Skeletal muscle satellite cell (primary cell): ENCODE measurements at regions not wholly inside any gene's neighbourhood (a gene's known extent, or its start where the extent isn't known, plus 50 kb on each side); places are given as distances from the start of the nearest gene placed in this dataset.
"Not testable (repeated sequence)": the region's sequence is repeated elsewhere in the genome, so short reads cannot be mapped to it uniquely, and the experiment has no call there.

Experiments used
- H3K27me3 ChIP-seq: 2 replicates; pipeline ENCODE4 v1.7.0; 2013; ENCODE audit warnings: low read length; ENCODE audit not compliant: control insufficient read depth, insufficient read depth
- H3K36me3 ChIP-seq: 2 replicates; pipeline ENCODE4 v1.7.0; 2013; ENCODE audit warnings: mild to moderate bottlenecking, control low read depth, low read length; ENCODE audit not compliant: insufficient read depth
- H3K4me1 ChIP-seq: 2 replicates; pipeline ENCODE4 v1.7.0; 2013; ENCODE audit warnings: low read length; ENCODE audit not compliant: control insufficient read depth, insufficient read depth
- H3K4me2 ChIP-seq: 2 replicates; pipeline ENCODE4 v1.7.0; 2013; ENCODE audit warnings: mild to moderate bottlenecking, low read length
- H3K4me3 ChIP-seq: 2 replicates; pipeline ENCODE4 v1.7.0; 2013; ENCODE audit warnings: low read length
- H3K9ac ChIP-seq: 2 replicates; pipeline ENCODE4 v1.7.0; 2013; ENCODE audit warnings: mild to moderate bottlenecking, low read depth, low read length, moderate library complexity
- H3K9me3 ChIP-seq: replicated peaks from 2 replicates; pipeline ENCODE4 v1.7.0; 2013; ENCODE audit warnings: mild to moderate bottlenecking, control low read depth, low read length

DNA sequence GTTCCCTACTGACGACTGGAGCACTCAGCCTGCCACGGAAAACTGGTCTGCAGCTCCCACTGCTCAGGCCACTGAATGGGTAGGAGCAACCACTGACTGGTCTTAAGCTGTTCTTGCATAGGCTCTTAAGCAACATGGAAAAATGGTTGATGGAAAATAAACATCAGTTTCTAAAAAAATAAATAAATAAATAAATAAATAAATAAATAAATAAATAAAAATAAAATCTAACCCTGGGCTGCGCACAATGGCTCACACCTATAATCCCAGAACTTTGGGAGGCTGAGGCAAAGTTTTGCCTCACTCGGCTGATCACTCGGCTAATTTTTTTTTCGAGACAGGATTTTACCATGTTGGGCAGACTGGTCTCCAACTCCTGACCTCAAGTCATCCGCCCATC is 102.0 kb upstream of the DUSP21 start:
- H3K9ac ChIP-seq, H3K9me3 ChIP-seq, H3K4me1 ChIP-seq, H3K36me3 ChIP-seq, H3K4me3 ChIP-seq, H3K4me2 ChIP-seq: not testable (repeated sequence)
- H3K27me3 ChIP-seq = peaks cover 10% of the 10 kb centered on the region

DNA sequence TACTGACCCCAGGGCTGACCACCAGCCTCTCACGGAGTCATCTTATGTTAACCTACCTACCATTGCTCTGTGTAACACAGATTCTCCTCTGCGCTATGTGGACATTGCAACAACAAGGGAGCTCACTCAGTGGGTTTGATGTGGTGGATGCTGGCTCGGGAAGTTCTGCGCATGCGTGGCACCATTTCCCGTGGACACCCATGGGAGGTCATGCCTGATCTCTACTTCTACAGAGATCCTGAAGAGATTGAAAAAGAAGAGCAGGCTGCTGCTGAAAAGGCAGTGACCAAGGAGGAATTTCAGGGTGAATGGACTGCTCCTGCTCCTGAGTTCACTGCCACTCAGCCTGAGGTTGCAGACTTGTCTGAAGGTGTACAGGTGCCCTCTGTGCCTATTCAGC is 102.4 kb upstream of the DUSP21 start:
- not testable (repeated sequence) for H3K9me3 ChIP-seq, H3K4me2 ChIP-seq, H3K9ac ChIP-seq, H3K4me3 ChIP-seq, H3K4me1 ChIP-seq, H3K36me3 ChIP-seq
- peaks cover 10% of the 10 kb centered on the region for H3K27me3 ChIP-seq

DNA sequence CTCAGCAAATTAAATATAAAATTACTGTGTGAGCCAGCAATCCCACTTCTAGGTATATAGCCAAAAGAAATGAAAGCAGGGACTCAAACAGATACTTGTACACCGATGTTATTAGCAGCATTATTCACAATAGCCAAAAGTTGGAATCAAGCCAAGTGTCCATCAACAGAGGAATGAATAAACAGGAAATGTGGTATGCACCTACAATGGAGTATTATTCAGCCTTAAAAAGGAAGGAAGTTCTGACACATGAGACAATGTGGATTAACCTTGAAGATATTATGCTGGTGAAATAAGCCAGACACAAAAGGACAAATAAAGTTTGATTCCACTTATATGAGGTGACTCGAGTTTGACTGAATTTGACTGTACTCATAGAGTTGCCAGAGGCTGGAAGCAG is 108.3 kb upstream of the DUSP21 start:
- Histone ChIP-seq H3K4me2 (no peak overlapping the region), H3K36me3 (no peaks in the 10 kb centered on the region), H3K4me1 (no peaks in the 10 kb centered on the region), H3K4me3 (no peak overlapping the region), H3K9ac (no peak overlapping the region), H3K27me3 (no peaks in the 10 kb centered on the region), H3K9me3 (no peaks in the 10 kb centered on the region)

GRCh38 chrX:44733931-44734330 is 109.9 kb upstream of the DUSP21 start:
- no peak overlapping the region for H3K4me2 ChIP-seq
- no peaks in the 10 kb centered on the region for H3K27me3 ChIP-seq
- H3K4me3 ChIP-seq = no peak overlapping the region
- H3K9me3 ChIP-seq = no peaks in the 10 kb centered on the region
- H3K4me1 ChIP-seq = no peaks in the 10 kb centered on the region
- no peaks in the 10 kb centered on the region for H3K36me3 ChIP-seq
- no peak overlapping the region for H3K9ac ChIP-seq

DNA sequence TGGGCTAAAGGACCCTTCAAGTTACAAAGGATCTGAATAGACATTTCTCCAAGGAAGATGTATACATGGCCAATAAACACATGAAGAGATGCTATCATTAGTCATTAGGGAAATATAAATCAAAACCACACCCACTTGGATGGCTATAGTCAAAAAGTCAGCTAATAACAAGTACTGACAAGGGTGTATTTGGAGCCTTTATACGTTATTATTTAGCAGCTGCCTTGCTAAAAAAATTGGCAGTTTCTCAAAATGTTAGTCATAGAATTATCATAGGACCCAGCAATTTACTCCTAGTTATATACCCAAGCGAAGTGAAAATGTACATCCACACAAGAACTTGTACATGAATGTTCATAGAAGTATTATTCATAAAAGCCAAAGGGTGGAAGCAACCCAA is 112.7 kb upstream of the DUSP21 start:
- Histone ChIP-seq H3K9ac (no peak overlapping the region), H3K4me3 (no peak overlapping the region), H3K9me3 (no peaks in the 10 kb centered on the region)

DNA sequence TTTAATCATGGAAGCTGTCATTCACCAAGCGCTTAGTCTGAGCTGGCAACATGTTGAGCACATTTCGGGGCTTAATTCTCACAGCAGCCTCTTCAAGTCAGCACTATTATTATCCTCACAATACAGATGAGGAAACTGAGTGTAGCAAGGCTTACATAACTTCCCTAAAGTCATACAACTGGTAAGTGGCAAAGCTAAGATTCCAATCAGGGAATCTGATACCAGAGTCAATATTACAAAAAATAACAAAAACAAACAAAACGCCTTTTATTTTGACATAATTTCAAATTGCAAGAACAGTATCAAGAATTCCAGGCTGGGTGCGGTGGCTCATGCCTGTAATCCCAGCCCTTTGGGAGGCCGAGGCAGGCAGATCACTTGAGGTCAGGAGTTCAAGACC is 120.4 kb upstream of the DUSP21 start:
- H3K36me3 ChIP-seq = no peaks in the 10 kb centered on the region
- no peaks in the 10 kb centered on the region for H3K4me1 ChIP-seq
- H3K9ac ChIP-seq = no peak overlapping the region
- H3K9me3 ChIP-seq = no peaks in the 10 kb centered on the region
- H3K27me3 ChIP-seq = no peaks in the 10 kb centered on the region
- no peak overlapping the region for H3K4me2 ChIP-seq
- H3K4me3 ChIP-seq = no peak overlapping the region

More for the DNA sequence above, 112.7 kb upstream of the DUSP21 start:
- Histone ChIP-seq H3K4me2 (no peak overlapping the region), H3K4me1 (no peaks in the 10 kb centered on the region), H3K27me3 (no peaks in the 10 kb centered on the region), H3K36me3 (no peaks in the 10 kb centered on the region)

DNA sequence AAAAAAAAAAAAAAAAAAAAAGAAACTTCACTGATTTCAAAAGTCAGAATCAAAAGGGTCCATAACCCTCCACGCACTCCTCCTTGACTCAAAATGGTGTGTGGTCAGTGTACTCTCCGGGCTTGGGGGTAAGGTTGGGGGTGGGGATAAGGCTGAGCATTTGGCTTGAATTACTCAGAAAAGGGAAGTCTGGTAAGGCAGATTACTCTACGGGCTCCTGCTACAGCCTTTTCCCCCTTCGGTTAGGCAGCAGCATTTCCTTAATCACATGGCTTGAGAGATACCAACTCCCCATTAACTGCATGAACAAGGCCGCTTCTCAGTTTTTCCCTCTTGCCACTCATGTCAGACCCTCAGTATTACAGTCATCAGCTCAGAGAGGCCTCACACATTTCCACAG is 135.4 kb upstream of the DUSP21 start:
- Histone ChIP-seq H3K4me2 (no peak overlapping the region), H3K27me3 (no peaks in the 10 kb centered on the region), H3K4me3 (no peak overlapping the region), H3K4me1 (no peaks in the 10 kb centered on the region), H3K9ac (no peak overlapping the region), H3K36me3 (no peaks in the 10 kb centered on the region), H3K9me3 (no peaks in the 10 kb centered on the region)

GRCh38 chrX:44705817-44706551 is 137.8 kb upstream of the DUSP21 start:
- Histone ChIP-seq H3K4me2 (no peak overlapping the region), H3K27me3 (no peaks in the 10 kb centered on the region), H3K4me3 (no peak overlapping the region), H3K9ac (no peak overlapping the region), H3K9me3 (no peaks in the 10 kb centered on the region), H3K36me3 (no peaks in the 10 kb centered on the region), H3K4me1 (no peaks in the 10 kb centered on the region)

DNA sequence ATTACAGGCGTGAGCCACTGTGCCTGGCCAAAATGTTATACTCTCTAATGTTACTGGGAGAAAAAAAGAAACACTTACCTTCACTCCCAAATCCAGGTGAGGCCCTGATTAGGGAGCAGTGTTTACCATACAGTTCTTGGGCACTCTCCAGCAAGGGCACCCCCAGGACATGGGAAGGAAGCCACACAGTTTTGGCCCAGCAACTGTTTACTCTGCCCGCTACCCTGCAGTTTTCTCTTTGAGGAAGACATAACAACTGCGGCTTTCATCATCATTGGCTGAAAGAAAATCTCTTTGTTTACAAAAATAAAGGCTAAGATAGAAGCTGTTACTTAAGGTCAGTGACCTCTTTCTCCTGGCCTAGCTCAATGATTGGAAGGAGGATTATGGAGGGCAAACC is 145.5 kb upstream of the DUSP21 start:
- Histone ChIP-seq H3K4me3 (no peak overlapping the region), H3K9me3 (no peaks in the 10 kb centered on the region), H3K4me2 (no peak overlapping the region), H3K9ac (no peak overlapping the region), H3K36me3 (no peaks in the 10 kb centered on the region), H3K4me1 (no peaks in the 10 kb centered on the region), H3K27me3 (no peaks in the 10 kb centered on the region)

- H3K4me3 ChIP-seq = no peak overlapping the region
- H3K9me3 ChIP-seq = no peaks in the 10 kb centered on the region
- H3K9ac ChIP-seq = no peak overlapping the region
- no peaks in the 10 kb centered on the region for H3K4me1 ChIP-seq
- H3K36me3 ChIP-seq = no peaks in the 10 kb centered on the region
- H3K27me3 ChIP-seq = no peaks in the 10 kb centered on the region
- no peak overlapping the region for H3K4me2 ChIP-seq
Observed at GRCh38 chrX:44693255-44693654, 150.6 kb upstream of the DUSP21 start.

- no peak overlapping the region for H3K4me3 ChIP-seq
- H3K9ac ChIP-seq = no peak overlapping the region
- no peaks in the 10 kb centered on the region for H3K9me3 ChIP-seq
- H3K4me2 ChIP-seq = no peak overlapping the region
- no peaks in the 10 kb centered on the region for H3K4me1 ChIP-seq
- peaks cover 4% of the 10 kb centered on the region for H3K27me3 ChIP-seq
- H3K36me3 ChIP-seq = no peaks in the 10 kb centered on the region
Observed at GRCh38 chrX:44690129-44690528, 147.5 kb upstream of the FUNDC1 start.

GRCh38 chrX:44675362-44676024 is 132.8 kb upstream of the FUNDC1 start:
- no peaks in the 10 kb centered on the region for H3K27me3 ChIP-seq
- H3K9ac ChIP-seq = no peak overlapping the region
- no peaks in the 10 kb centered on the region for H3K9me3 ChIP-seq
- H3K4me3 ChIP-seq = no peak overlapping the region
- peak overlapping the region; percentile 47 for H3K4me2 ChIP-seq
- no peaks in the 10 kb centered on the region for H3K36me3 ChIP-seq
- no peaks in the 10 kb centered on the region for H3K4me1 ChIP-seq
